AG09309 (cell line): ENCODE measurements at regions not wholly inside any gene's neighbourhood (a gene's known extent, or its start where the extent isn't known, plus 50 kb on each side); places are given as distances from the start of the nearest gene placed in this dataset.

Experiments used
- DNase-seq: peaks from one replicate; pipeline ENCODE4 v3.0.0-alpha.2; 2010; ENCODE audit warnings: low read depth
- H3K4me3 ChIP-seq: 2 replicates; pipeline ENCODE4 v1.5.1; 2011; ENCODE audit warnings: mild to moderate bottlenecking, low read depth, low read length, moderate library complexity; ENCODE audit not compliant: control insufficient read depth
- CTCF ChIP-seq: IDR thresholded peaks from 2 replicates; pipeline ENCODE4 v1.5.1; 2011; ENCODE audit warnings: mild to moderate bottlenecking, low read depth, low read length, inconsistent platforms; ENCODE audit not compliant: insufficient read depth, control insufficient read depth; ENCODE audit errors: missing control alignments

DNA sequence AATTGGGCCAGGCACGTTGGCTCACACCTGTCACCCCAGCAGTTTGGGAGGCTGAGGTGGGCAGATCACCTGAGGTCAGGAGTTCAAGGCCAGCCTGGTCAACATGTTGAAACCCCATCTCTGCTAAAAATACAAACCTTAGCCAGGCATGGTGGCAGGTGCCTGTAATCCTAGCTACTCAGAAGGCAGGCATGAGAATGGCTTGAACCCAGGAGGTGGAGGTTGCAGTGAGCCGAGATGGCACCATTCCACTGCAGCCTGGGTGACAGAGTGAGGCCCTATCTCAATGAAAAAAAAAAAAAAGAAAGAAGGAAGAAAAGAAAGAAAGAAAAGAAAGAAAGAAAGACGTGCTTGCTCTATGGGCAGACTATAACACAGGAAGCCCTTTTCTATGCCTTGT, 84.4 kb downstream of the FOXL1 start:
- H3K4me3 ChIP-seq = no peak overlapping the region
- no peak for TF ChIP-seq CTCF
- no peak for DNase-seq

GRCh38 chr16:86663685-86664521, 85.6 kb downstream of the FOXL1 start:
- no peak for DNase-seq
- H3K4me3 ChIP-seq = no peak overlapping the region
- TF ChIP-seq CTCF = no peak

DNA sequence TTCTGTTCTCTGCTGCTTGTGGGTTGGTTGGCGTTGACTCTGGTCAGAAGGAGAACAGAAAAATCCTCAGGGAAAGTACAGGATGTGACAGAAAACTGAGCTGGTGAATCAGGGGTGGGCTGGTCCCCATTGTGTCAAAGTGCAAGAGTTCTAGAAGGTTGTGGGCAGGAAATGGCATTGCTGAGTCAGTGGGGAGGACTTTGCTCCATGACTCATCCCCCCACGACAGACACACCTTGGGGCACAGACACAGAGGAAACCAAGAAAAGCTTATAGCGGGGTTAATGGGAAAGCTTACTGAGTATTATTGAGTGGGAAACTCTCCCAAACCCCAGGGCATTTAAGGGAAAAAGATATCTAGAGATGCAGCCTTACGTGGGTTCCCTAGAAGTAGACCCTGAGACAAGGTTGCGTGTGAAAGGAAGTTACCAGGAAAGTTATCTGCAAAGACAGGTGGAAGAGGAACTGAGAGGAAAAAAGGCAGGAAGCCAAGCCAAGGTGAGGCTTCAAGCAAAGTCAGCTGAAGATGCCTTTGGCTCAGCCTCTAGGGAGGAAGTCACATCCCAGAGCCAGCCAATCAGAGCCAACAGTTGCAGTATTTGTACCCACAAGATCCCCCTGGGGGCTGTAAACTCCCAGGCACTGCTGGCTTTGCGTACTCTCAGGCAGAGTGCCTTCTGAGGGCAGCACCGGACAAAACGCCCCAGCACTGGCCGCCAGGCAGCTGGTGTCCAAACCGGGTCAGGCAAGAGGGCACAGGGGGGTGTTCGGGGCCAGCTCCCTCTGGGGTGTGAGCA, 86.4 kb downstream of the FOXL1 start:
- DNase-seq = peak; percentile 85
- TF ChIP-seq CTCF = no peak
- peak overlapping the region; percentile 7 for H3K4me3 ChIP-seq

- no peak overlapping the region for H3K4me3 ChIP-seq
- TF ChIP-seq CTCF = no peak
- no peak for DNase-seq
Observed at GRCh38 chr16:86665319-86665675, 86.9 kb downstream of the FOXL1 start.

- no peak overlapping the region for H3K4me3 ChIP-seq
- TF ChIP-seq CTCF = no peak
- DNase-seq = no peak
Observed at GRCh38 chr16:86665929-86666328, 87.6 kb downstream of the FOXL1 start.

DNA sequence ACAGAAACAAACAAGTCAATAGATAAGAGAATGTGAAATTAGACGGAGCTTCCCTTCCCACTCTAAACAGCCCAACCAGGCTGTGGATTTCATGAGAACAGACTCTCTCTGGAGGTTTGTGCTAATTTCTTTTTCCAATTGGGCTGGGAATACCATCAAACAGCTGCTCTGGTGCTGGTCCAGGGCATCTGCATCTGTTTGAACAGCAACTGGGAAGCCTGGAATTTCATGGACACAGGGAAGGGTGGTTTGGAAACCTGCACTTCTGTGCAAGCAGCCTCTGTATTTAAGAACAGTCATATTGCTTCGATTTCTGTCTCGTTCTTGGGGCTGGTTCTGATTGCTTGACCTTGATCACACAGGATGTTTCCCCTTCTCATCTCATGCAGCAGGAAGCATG, 88.7 kb downstream of the FOXL1 start:
- TF ChIP-seq CTCF = no peak
- no peak for DNase-seq
- H3K4me3 ChIP-seq = no peak overlapping the region
